ENCODE measurements at regions not wholly inside any gene's neighbourhood (a gene's known extent, or its start where the extent isn't known, plus 50 kb on each side); places are given as distances from the start of the nearest gene placed in this dataset.
A peak's percentile ranks its signal among the peaks of the same experiment; 100 is the strongest.

- TF ChIP-seq ZNF614 (CRISPR knock-in tag; IDR thresholded peaks at IDR 0.05; ENCODE audit: borderline replicate concordance) (peak; percentile 70), MTA1 (CRISPR knock-in tag; IDR thresholded peaks at IDR 0.05; ENCODE audit: borderline replicate concordance) (no peak), HES4 (CRISPR knock-in tag; IDR thresholded peaks at IDR 0.05; ENCODE audit: borderline replicate concordance) (no peak), ZBTB10 (CRISPR knock-in tag; IDR thresholded peaks at IDR 0.05; ENCODE audit: borderline replicate concordance) (no peak), ZNF564 (CRISPR knock-in tag; IDR thresholded peaks at IDR 0.05) (no peak), ATF6 (CRISPR knock-in tag; conservative IDR thresholded peaks at IDR 0.05) (no peak), ZNF704 (CRISPR knock-in tag; IDR thresholded peaks at IDR 0.05; ENCODE audit: borderline replicate concordance) (no peak), NFKBIZ (CRISPR knock-in tag; IDR thresholded peaks at IDR 0.05) (0 out of 2 replicates have a peak, but pooled peaks have one; percentile 56), ZNF331 (CRISPR knock-in tag; IDR thresholded peaks at IDR 0.05) (peak; percentile 93), ZBTB20 (CRISPR knock-in tag; IDR thresholded peaks at IDR 0.05; ENCODE audit: borderline replicate concordance, low read depth) (peak; percentile 48; the same call in 1 of the 2 replicates), NONO (IDR thresholded peaks at IDR 0.05) (no peak), NONO (CRISPR knock-in tag; conservative IDR thresholded peaks at IDR 0.05) (peak; percentile 53; the same call in 1 of the 2 replicates), BCL6 (CRISPR knock-in tag; IDR thresholded peaks at IDR 0.05) (peak; percentile 65), CENPT (CRISPR knock-in tag; IDR thresholded peaks at IDR 0.05; ENCODE audit: low read depth) (no peak), MIXL1 (CRISPR knock-in tag; IDR thresholded peaks at IDR 0.05) (peak; percentile 90), FOXK2 (IDR thresholded peaks at IDR 0.05) (no peak), ZNF441 (CRISPR knock-in tag; IDR thresholded peaks at IDR 0.05; ENCODE audit: borderline replicate concordance) (peak; percentile 76; the same call in 1 of the 2 replicates), ZNF296 (CRISPR knock-in tag; conservative IDR thresholded peaks at IDR 0.05) (no peak), NCOR1 (IDR thresholded peaks at IDR 0.05; ENCODE audit: borderline replicate concordance, low read length) (peak; percentile 79), ZMYM3 (CRISPR knock-in tag; IDR thresholded peaks at IDR 0.05) (no peak), ARID2 (CRISPR knock-in tag; IDR thresholded peaks at IDR 0.05; ENCODE audit: borderline replicate concordance) (peak; percentile 99)
Observed at GRCh38 chr20:6490849-6491248, 276.6 kb upstream of the BMP2 start (continued).
